Liver (tissue), 8 donors: ENCODE measurements at regions not wholly inside any gene's neighbourhood (a gene's known extent, or its start where the extent isn't known, plus 50 kb on each side); places are given as distances from the start of the nearest gene placed in this dataset.

Experiments
- DNase-seq: peaks from one replicate; pipeline ENCODE4 v3.0.0-alpha.2; 2017; ENCODE audit warnings: low spot score
- H3K27ac ChIP-seq, 2 donors: one replicate each; pipeline ENCODE4 v1.7.0; 2013; ENCODE audit warnings: inconsistent platforms in 2 of 2, low read length in 2 of 2, control low read depth in 1 of 2, low read depth in 1 of 2, mild to moderate bottlenecking in 1 of 2
- H3K27me3 ChIP-seq, 4 donors: one replicate each; pipeline versions ENCODE4 v1.6.1 to v1.7.0; 2013; ENCODE audit warnings: low read length in 3 of 4, inconsistent platforms in 1 of 4, mild to moderate bottlenecking in 1 of 4, moderate library complexity in 1 of 4; ENCODE audit not compliant: control insufficient read depth in 4 of 4, insufficient read depth in 4 of 4
- H3K36me3 ChIP-seq, 4 donors: one replicate each; pipeline versions ENCODE4 v1.6.1 to v1.7.0; 2013; ENCODE audit warnings: low read length in 3 of 4, mild to moderate bottlenecking in 3 of 4, low read depth in 1 of 4, moderate library complexity in 1 of 4; ENCODE audit not compliant: control insufficient read depth in 4 of 4, insufficient read depth in 3 of 4
- H3K4me1 ChIP-seq, 4 donors: one replicate each; pipeline versions ENCODE4 v1.6.1 to v1.7.0; 2013; ENCODE audit warnings: low read length in 3 of 4, mild to moderate bottlenecking in 3 of 4, moderate library complexity in 1 of 4; ENCODE audit not compliant: control insufficient read depth in 4 of 4, insufficient read depth in 4 of 4
- H3K4me3 ChIP-seq, 3 donors: one replicate each; pipeline versions ENCODE4 v1.6.1 to v1.7.0; 2013; ENCODE audit warnings: low read length in 3 of 3, control low read depth in 1 of 3, low read depth in 1 of 3, mild to moderate bottlenecking in 1 of 3
- H3K9ac ChIP-seq, 2 donors: one replicate each; pipeline ENCODE4 v1.7.0; 2013; ENCODE audit warnings: low read length in 2 of 2, mild to moderate bottlenecking in 2 of 2, moderate library complexity in 2 of 2, control low read depth in 1 of 2, low read depth in 1 of 2
- H3K9me3 ChIP-seq, 4 donors: one replicate each; pipeline versions ENCODE4 v1.6.1 to v1.7.0; 2013; ENCODE audit warnings: low read length in 3 of 4; ENCODE audit not compliant: control insufficient read depth in 4 of 4
- ATF3 ChIP-seq: IDR thresholded peaks from 2 replicates; pipeline ENCODE4 v1.6.1; 2016; ENCODE audit warnings: antibody characterized with exemption
- CTCF ChIP-seq: fragments of 150-350 bp; IDR thresholded peaks from 2 replicates; pipeline ENCODE4 v1.5.1; 2017; ENCODE audit warnings: improper control_type of control experiment, low read depth, low read length; ENCODE audit not compliant: missing input control
- EGR1 ChIP-seq, 2 donors: IDR thresholded peaks; 2 replicates each; pipeline ENCODE4 v1.6.1; 2016 to 2018; ENCODE audit warnings: antibody characterized with exemption in 2 of 2, low read depth in 2 of 2
- FOXA1 ChIP-seq: IDR thresholded peaks from 2 replicates; pipeline ENCODE4 v1.6.1; 2016; ENCODE audit warnings: antibody characterized with exemption
- FOXA2 ChIP-seq: IDR thresholded peaks from 2 replicates; pipeline ENCODE4 v1.6.1; 2016; ENCODE audit warnings: antibody characterized with exemption
- GABPA ChIP-seq, 2 donors: IDR thresholded peaks in 1 of 2; conservative IDR thresholded peaks in 1 of 2; 2 replicates each; pipeline ENCODE4 v1.6.1; 2016; ENCODE audit warnings: antibody characterized with exemption in 2 of 2, mild to moderate bottlenecking in 1 of 2, moderate library complexity in 1 of 2
- HNF4A ChIP-seq, 2 donors: conservative IDR thresholded peaks; 2 replicates each; pipeline ENCODE4 v1.6.1; 2016; ENCODE audit warnings: antibody characterized with exemption in 2 of 2, mild to moderate bottlenecking in 2 of 2
- HNF4G ChIP-seq: IDR thresholded peaks from 2 replicates; pipeline ENCODE4 v1.6.1; 2016; ENCODE audit warnings: antibody characterized with exemption
- JUND ChIP-seq, 2 donors: IDR thresholded peaks; 2 replicates each; pipeline ENCODE4 v1.6.1; 2016; ENCODE audit warnings: antibody characterized with exemption in 2 of 2
- MAX ChIP-seq: IDR thresholded peaks from 2 replicates; pipeline ENCODE4 v1.6.1; 2016; ENCODE audit warnings: antibody characterized with exemption
- NR2F2 ChIP-seq: IDR thresholded peaks from 2 replicates; pipeline ENCODE4 v1.6.1; 2016; ENCODE audit warnings: antibody characterized with exemption
- RAD21 ChIP-seq, 2 donors: IDR thresholded peaks; 2 replicates each; pipeline ENCODE4 v1.6.1; 2016; ENCODE audit warnings: antibody characterized with exemption in 2 of 2, mild to moderate bottlenecking in 2 of 2
- REST ChIP-seq: IDR thresholded peaks from 2 replicates; pipeline ENCODE4 v1.6.1; 2016; ENCODE audit warnings: antibody characterized with exemption, mild to moderate bottlenecking
- RXRA ChIP-seq, 2 donors: IDR thresholded peaks; 2 replicates each; pipeline ENCODE4 v1.6.1; 2017 to 2018; ENCODE audit warnings: antibody characterized with exemption in 2 of 2, mild to moderate bottlenecking in 1 of 2
- SP1 ChIP-seq: IDR thresholded peaks from 2 replicates; pipeline ENCODE4 v1.6.1; 2018; ENCODE audit warnings: antibody characterized with exemption, mild to moderate bottlenecking
- TAF1 ChIP-seq: conservative IDR thresholded peaks from 2 replicates; pipeline ENCODE4 v1.6.1; 2016; ENCODE audit warnings: antibody characterized with exemption, mild to moderate bottlenecking
- YY1 ChIP-seq: IDR thresholded peaks from 2 replicates; pipeline ENCODE4 v1.6.1; 2016; ENCODE audit warnings: antibody characterized with exemption, mild to moderate bottlenecking
- ZBTB33 ChIP-seq: IDR thresholded peaks from 2 replicates; pipeline ENCODE4 v1.6.1; 2016; ENCODE audit warnings: antibody characterized with exemption
- WGBS: extraction: QIAGEN DNeasy Blood & Tissue Kit; methylation state at CpG from one replicate; pipeline ENCODE4 v1.1.7; 2013; 5-methylcytosine and 5-hydroxymethylcytosine counted together
- donor health status: healthy.
- donor health status: healthy.
- donor health status: healthy.
- donor health status: healthy.
- donor health status: healthy.

- TF ChIP-seq JUND (IDR thresholded peaks at IDR 0.05) (no peak), TAF1 (no peak), MAX (no peak), YY1 (no peak), SP1 (no peak), HNF4G (no peak), FOXA1 (no peak), REST (no peak), ATF3 (no peak), GABPA (IDR thresholded peaks at IDR 0.05 in 1 of 2, conservative IDR thresholded peaks at IDR 0.05 in 1 of 2) (no peak), EGR1 (IDR thresholded peaks at IDR 0.05; ENCODE audit: low read depth in 2 of 2) (no peak), HNF4A (conservative IDR thresholded peaks at IDR 0.05) (no peak), NR2F2 (no peak)
- Histone ChIP-seq H3K27me3 (peaks cover 0 to 6% (median 0%) of the 10 kb centered on the region in 4 donors), H3K4me3 (no peak overlapping the region), H3K9ac (no peak overlapping the region), H3K27ac (no peak overlapping the region), H3K36me3 (no peaks in the 10 kb centered on the region), H3K9me3 (no peaks in the 10 kb centered on the region), H3K4me1 (no peaks in the 10 kb centered on the region)
- WGBS = 64% methylated on average over 5 of the region's 5 CpGs
- DNase-seq = no peak
Observed at GRCh38 chr7:21160401-21160800, 267.5 kb upstream of the SP4 start.

- DNase-seq = no peak
- Histone ChIP-seq H3K27ac (no peak overlapping the region), H3K9ac (no peak overlapping the region), H3K9me3 (peaks cover 0 to 3% (median 0%) of the 10 kb centered on the region in 4 donors), H3K27me3 (peaks cover 0 to 8% (median 4%) of the 10 kb centered on the region in 4 donors), H3K36me3 (no peaks in the 10 kb centered on the region), H3K4me1 (no peaks in the 10 kb centered on the region), H3K4me3 (no peak overlapping the region)
- 85% methylated on average over 2 of the region's 2 CpGs for WGBS
- TF ChIP-seq MAX = no peak
- TF ChIP-seq SP1 = no peak
- TF ChIP-seq TAF1 = no peak
- TF ChIP-seq HNF4A (conservative IDR thresholded peaks at IDR 0.05) = no peak
- TF ChIP-seq EGR1 (IDR thresholded peaks at IDR 0.05; ENCODE audit: low read depth in 2 of 2) = no peak
- TF ChIP-seq FOXA1 = no peak
- no peak for TF ChIP-seq ZBTB33
- TF ChIP-seq FOXA2 = no peak
- TF ChIP-seq JUND (IDR thresholded peaks at IDR 0.05) = no peak
- TF ChIP-seq ATF3 = no peak
- TF ChIP-seq NR2F2 = no peak
- no peak for TF ChIP-seq REST
- no peak for TF ChIP-seq HNF4G
- TF ChIP-seq GABPA (IDR thresholded peaks at IDR 0.05 in 1 of 2, conservative IDR thresholded peaks at IDR 0.05 in 1 of 2) = no peak
- no peak for TF ChIP-seq RAD21 (IDR thresholded peaks at IDR 0.05)
- no peak for TF ChIP-seq RXRA (IDR thresholded peaks at IDR 0.05)
- no peak for TF ChIP-seq CTCF
Observed at GRCh38 chr7:21167942-21168341, 259.9 kb upstream of the SP4 start.
